Spinal cord (tissue), 9 donors: ENCODE measurements at regions not wholly inside any gene's neighbourhood (a gene's known extent, or its start where the extent isn't known, plus 50 kb on each side); places are given as distances from the start of the nearest gene placed in this dataset.

Experiments used
- DNase-seq, 6 donors: peaks; one replicate each; pipeline versions ENCODE4 v3.0.0 to v3.0.0-alpha.2; 2013 to 2015; ENCODE audit warnings: low spot score in 6 of 6, low read depth in 4 of 6
- H3K27ac ChIP-seq: one replicate; pipeline ENCODE4 v1.5.1; 2013; ENCODE audit warnings: low read depth, low read length, control low read depth
- H3K27me3 ChIP-seq: one replicate; pipeline ENCODE4 v1.6.1; 2013; ENCODE audit warnings: low read length; ENCODE audit not compliant: control insufficient read depth, insufficient read depth
- H3K36me3 ChIP-seq: one replicate; pipeline ENCODE4 v1.6.1; 2013; ENCODE audit warnings: low read length; ENCODE audit not compliant: control insufficient read depth, insufficient read depth
- H3K4me1 ChIP-seq: one replicate; pipeline ENCODE4 v1.6.1; 2013; ENCODE audit warnings: low read length; ENCODE audit not compliant: control insufficient read depth, insufficient read depth
- H3K4me3 ChIP-seq: one replicate; pipeline ENCODE4 v1.5.1; 2013; ENCODE audit warnings: low read depth, low read length, control low read depth
- H3K9me3 ChIP-seq: one replicate; pipeline ENCODE4 v1.6.1; 2013; ENCODE audit warnings: low read length; ENCODE audit not compliant: control insufficient read depth, insufficient read depth
- WGBS: methylation state at CpG from one replicate; pipeline ENCODE4 v1.1.5; 2013; ENCODE audit warnings: missing lambda C conversion rate; ENCODE audit not compliant: insufficient coverage; 5-methylcytosine and 5-hydroxymethylcytosine counted together
- donor health status: healthy.

DNA sequence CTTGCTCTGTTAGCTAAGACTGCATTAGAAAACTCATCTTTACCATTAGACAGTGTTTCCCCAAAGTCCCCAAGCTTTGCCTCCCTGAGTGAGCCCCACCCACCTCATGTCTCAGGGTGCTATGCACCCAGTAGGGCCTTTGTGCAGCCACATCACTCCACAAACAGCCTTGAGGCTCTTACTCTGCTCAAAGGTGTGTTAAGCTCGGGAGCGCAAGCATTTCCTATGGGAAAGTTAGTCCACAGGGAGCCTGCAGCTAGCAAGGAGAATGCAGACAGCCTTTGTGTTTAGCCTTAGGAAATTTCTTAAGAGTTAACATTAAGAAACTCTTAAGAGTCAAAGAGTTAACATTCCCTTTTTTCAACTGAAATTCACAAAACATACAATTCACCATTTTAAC, 278.8 kb downstream of the AJAP1 start:
- DNase-seq, result peak in 1 of 6 donors; percentile 17
- H3K36me3 ChIP-seq, result no peaks in the 10 kb centered on the region
- H3K27ac ChIP-seq, result no peak overlapping the region
- H3K4me3 ChIP-seq, result no peak overlapping the region
- no peaks in the 10 kb centered on the region for H3K27me3 ChIP-seq
- peaks cover 32% of the 10 kb centered on the region for H3K4me1 ChIP-seq
- no CpG with 5 or more reads among the region's 2 CpGs for WGBS
- H3K9me3 ChIP-seq, result no peaks in the 10 kb centered on the region

DNA sequence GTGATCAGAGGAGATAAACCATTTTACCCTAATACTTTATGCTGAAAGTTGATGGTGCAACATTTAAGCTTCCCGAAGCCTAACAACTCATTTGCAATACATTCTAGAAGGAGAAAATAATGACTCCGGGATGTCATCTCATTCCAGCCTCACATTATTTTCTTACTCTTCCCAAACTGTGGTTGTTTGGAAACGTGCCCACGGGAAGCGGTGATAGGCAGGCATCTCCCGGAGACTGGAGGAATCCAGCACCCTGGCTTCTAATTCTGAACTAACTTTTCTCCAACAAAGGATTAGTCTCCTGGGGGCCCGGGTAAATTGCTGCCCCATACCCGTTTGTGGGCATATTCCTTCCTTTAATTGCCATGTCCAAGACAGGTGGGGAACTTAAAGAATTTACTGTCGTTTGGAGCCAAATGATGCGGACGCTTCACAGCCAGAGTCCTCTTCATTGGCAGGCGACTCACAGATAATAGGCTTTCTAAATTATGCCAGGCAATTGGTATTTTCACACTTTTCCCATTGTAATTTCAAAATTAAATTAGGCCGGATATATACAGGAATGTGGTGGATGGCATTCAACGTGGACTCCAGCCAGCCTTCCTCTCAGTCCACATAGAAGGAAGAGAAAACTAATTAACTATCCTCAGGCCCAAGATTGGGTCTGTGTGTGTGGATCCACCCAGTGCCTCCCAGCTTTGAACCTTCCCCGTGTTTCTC, 278.1 kb downstream of the AJAP1 start:
- H3K27me3 ChIP-seq, result no peaks in the 10 kb centered on the region
- peak in 2 of 6 donors; percentile 23 to 82 for DNase-seq
- no peaks in the 10 kb centered on the region for H3K36me3 ChIP-seq
- H3K27ac ChIP-seq, result no peak overlapping the region
- H3K4me3 ChIP-seq, result no peak overlapping the region
- WGBS, result 18% methylated on average over 7 of the region's 15 CpGs
- peaks cover 32% of the 10 kb centered on the region for H3K4me1 ChIP-seq
- H3K9me3 ChIP-seq, result no peaks in the 10 kb centered on the region

DNA sequence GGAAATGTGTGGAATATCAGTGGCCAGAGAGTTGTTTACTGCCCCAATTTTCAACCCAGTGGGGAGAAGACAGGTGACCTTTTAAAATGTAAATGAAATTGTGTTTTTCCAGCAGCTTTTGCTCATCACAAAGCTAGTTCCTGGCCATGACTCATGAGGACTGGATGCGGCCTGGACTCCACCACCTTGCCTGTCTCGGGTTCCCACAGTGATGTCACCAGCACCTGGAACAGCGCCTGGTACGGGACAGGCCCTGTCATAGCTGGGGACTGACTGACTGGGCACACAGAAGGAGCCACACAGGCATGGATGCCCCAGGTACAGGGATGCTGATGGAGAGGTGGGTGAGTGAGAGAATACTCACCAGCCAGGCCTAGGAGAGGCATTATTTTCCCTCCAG, 277.1 kb downstream of the AJAP1 start:
- WGBS, result 72% methylated on average over 4 of the region's 4 CpGs

DNA sequence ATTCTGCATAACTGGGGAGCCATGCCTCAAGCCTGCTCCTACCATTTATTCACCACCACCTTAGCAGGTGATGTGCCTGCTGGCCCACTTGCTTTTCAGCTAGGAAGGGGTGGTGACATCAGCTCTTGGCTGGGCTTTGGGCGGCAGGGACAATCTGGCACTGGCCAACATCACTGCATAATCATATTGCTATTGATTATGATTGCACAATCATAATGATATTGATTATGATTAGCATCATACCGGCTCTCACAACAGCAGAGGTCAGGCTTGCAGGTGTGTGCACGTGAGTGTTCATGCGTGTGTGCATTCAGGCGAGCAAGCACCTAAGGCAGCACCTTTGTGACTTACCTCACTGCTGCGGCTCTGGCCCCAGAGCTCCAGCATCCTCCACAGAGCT, 273.8 kb downstream of the AJAP1 start:
- 80% methylated on average over 5 of the region's 6 CpGs for WGBS
- DNase-seq, result no peak
- H3K27ac ChIP-seq, result no peak overlapping the region
- H3K27me3 ChIP-seq, result no peaks in the 10 kb centered on the region
- H3K4me3 ChIP-seq, result no peak overlapping the region
- peaks cover 12% of the 10 kb centered on the region for H3K4me1 ChIP-seq
- H3K9me3 ChIP-seq, result no peaks in the 10 kb centered on the region
- no peaks in the 10 kb centered on the region for H3K36me3 ChIP-seq

More for the DNA sequence above, 277.1 kb downstream of the AJAP1 start:
- Histone ChIP-seq H3K36me3 (no peaks in the 10 kb centered on the region), H3K27ac (no peak overlapping the region), H3K4me3 (no peak overlapping the region), H3K9me3 (no peaks in the 10 kb centered on the region), H3K4me1 (peaks cover 28% of the 10 kb centered on the region), H3K27me3 (no peaks in the 10 kb centered on the region)
- no peak for DNase-seq

DNA sequence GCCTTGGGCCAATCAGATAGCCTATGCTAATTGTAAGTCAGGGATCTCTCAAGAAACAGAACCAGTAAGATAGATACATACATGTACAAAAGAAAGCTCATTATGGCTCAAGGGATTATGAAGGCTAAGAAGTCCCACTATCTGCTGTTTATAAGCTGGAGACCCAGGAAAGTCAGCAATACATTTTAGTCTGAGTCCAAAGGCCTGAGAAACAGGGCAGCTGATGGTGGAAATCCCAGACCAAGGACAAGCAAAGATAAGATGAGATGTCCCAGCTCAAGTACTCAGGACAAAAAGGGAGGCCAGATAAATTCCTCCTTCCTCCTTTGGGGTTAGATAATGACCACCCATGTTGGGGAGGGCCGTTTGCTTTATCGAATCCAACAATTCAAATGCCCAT, 269.9 kb downstream of the AJAP1 start:
- no peaks in the 10 kb centered on the region for H3K36me3 ChIP-seq
- no peak overlapping the region for H3K27ac ChIP-seq
- DNase-seq, result no peak
- no peaks in the 10 kb centered on the region for H3K4me1 ChIP-seq
- 80% methylated on average over 1 of the region's 2 CpGs for WGBS
- no peaks in the 10 kb centered on the region for H3K9me3 ChIP-seq
- H3K27me3 ChIP-seq, result no peaks in the 10 kb centered on the region
- H3K4me3 ChIP-seq, result no peak overlapping the region

DNA sequence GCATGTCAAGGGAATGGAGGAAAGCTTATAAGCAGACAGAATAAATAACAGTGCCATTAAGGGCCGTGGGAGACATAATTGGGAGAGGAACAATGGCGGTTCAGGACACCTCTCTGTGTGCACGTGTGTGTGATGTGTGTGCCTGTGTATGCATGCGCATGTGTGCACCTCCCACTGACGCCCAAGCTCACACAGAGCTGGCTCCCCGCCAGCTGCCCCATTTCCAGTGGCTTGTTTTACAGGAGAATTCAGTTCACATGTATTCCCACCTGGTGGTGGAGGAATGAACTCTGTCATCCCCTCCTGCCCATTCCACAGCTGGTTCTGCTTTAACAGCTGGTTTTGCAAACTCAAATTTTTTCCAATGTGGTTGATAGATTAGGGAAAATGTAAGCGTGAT, 262.2 kb downstream of the AJAP1 start:
- no peak overlapping the region for H3K27ac ChIP-seq
- no peaks in the 10 kb centered on the region for H3K36me3 ChIP-seq
- no peak overlapping the region for H3K4me3 ChIP-seq
- no peaks in the 10 kb centered on the region for H3K27me3 ChIP-seq
- H3K4me1 ChIP-seq, result peaks cover 4% of the 10 kb centered on the region
- H3K9me3 ChIP-seq, result no peaks in the 10 kb centered on the region
- DNase-seq, result peak in 1 of 6 donors; percentile 85
- 17% methylated on average over 3 of the region's 7 CpGs for WGBS

- no peak for DNase-seq
- Histone ChIP-seq H3K27me3 (no peaks in the 10 kb centered on the region), H3K27ac (no peak overlapping the region), H3K4me1 (peaks cover 4% of the 10 kb centered on the region), H3K9me3 (no peaks in the 10 kb centered on the region), H3K36me3 (no peaks in the 10 kb centered on the region), H3K4me3 (no peak overlapping the region)
- WGBS, result 92% methylated on average over 1 of the region's 2 CpGs
Observed at GRCh38 chr1:4915154-4915553, 260.7 kb downstream of the AJAP1 start.

DNA sequence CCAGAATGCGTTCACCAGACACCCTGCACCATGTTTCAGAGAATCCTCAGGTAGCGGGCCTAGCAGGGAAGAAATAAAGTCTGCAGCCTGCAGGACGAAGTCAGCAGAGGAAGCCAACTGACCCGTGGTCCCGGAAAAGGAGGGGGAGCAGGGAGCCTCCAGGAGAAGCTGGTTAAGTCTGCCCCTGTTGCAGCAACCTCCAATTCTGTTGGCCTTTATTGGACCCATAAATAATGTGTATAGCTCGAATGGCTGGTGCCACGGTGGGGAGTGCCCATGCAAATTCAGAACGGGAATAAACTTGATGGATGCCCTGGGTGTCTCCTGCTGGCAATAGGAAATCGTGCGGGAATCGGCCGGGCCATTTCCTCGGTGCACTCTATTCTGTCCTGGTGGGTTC, 254.1 kb downstream of the AJAP1 start:
- Histone ChIP-seq H3K4me1 (no peaks in the 10 kb centered on the region), H3K27ac (no peak overlapping the region), H3K4me3 (no peak overlapping the region), H3K9me3 (no peaks in the 10 kb centered on the region), H3K36me3 (no peaks in the 10 kb centered on the region), H3K27me3 (no peaks in the 10 kb centered on the region)
- DNase-seq, result peak in 1 of 6 donors; percentile 73
- 48% methylated on average over 12 of the region's 13 CpGs for WGBS

DNA sequence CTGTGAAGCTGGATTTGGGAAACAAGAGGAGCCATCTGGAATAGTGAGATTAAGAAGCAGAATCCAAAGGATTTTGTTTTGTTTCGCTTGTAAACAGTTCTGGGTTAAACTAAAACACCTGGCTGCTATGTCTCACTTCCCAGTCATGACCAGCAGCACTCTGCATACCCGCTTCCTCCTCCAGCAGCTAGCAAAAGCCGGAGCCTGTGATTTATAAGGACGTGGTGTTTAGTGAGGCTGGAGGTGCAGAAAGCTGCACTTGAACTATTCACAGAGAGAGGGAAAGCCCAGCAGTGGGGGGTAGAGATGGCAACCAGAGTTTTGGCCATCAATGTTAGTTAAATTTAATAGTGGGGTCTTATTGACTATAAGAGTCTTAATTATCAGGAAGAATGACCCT, 240.2 kb downstream of the AJAP1 start:
- Histone ChIP-seq H3K27ac (no peak overlapping the region), H3K9me3 (peaks cover 2% of the 10 kb centered on the region), H3K4me3 (no peak overlapping the region), H3K4me1 (peaks cover 4% of the 10 kb centered on the region), H3K36me3 (no peaks in the 10 kb centered on the region), H3K27me3 (no peaks in the 10 kb centered on the region)
- 83% methylated on average over 1 of the region's 4 CpGs for WGBS
- DNase-seq, result peak in 1 of 6 donors; percentile 79

DNA sequence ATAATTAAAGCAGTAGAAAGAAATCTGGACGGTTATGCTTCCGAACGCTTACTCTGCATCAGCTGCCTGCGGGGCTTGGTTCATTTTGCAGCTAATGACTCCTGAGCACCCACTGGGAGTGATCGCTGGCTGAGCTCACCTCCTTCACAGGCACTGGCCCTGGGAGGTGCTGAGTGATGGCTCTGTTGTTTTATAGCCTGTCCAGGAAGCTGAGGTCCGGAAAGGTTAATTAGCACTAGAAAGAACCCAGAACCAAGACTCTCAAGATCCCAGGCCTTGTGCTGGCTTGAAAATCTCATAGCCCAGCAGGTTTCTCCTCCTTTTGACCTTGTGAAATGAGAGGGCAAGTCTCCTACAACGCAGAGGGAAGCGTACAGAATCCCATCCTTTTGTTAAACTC, 226.2 kb downstream of the AJAP1 start:
- H3K27ac ChIP-seq, result no peak overlapping the region
- no peaks in the 10 kb centered on the region for H3K9me3 ChIP-seq
- WGBS, result no CpG with 5 or more reads among the region's 8 CpGs
- peak in 1 of 6 donors; percentile 84 for DNase-seq
- H3K36me3 ChIP-seq, result no peaks in the 10 kb centered on the region
- peaks cover 10% of the 10 kb centered on the region for H3K4me1 ChIP-seq
- H3K27me3 ChIP-seq, result no peaks in the 10 kb centered on the region
- no peak overlapping the region for H3K4me3 ChIP-seq
